ENCODE measurements at regions not wholly inside any gene's neighbourhood (a gene's known extent, or its start where the extent isn't known, plus 50 kb on each side); places are given as distances from the start of the nearest gene placed in this dataset.

- no peak for DNase-seq
These were observed 79.5 kb downstream of the FOXA2 start for GRCh38 chr20:22504829-22505377.

- DNase-seq: no peak
These were observed 80.8 kb downstream of the FOXA2 start for GRCh38 chr20:22503577-22503976.

DNA sequence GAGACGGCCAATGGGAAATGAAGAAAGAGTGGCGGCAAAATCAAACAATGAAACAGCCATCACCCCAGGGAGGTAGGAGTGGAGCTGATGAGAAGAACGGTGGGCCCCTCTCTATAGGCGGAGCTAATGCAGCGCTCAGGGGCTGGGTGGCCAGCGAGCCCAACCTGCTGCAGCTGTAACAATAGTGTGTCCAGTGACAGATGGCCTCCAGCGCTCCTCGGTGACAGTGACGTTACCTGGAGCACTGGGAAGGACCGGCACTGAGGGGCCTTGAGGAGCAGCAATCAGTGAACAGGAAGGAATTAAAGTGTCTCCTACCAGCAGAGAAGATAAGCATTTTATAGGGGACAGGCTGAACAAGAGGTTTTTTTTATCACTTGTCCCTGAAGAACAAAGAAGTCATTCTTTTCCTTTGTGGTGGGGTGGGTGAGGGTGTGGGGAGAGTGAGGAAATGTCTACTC, 81.6 kb downstream of the FOXA2 start:
- DNase-seq: no peak

DNA sequence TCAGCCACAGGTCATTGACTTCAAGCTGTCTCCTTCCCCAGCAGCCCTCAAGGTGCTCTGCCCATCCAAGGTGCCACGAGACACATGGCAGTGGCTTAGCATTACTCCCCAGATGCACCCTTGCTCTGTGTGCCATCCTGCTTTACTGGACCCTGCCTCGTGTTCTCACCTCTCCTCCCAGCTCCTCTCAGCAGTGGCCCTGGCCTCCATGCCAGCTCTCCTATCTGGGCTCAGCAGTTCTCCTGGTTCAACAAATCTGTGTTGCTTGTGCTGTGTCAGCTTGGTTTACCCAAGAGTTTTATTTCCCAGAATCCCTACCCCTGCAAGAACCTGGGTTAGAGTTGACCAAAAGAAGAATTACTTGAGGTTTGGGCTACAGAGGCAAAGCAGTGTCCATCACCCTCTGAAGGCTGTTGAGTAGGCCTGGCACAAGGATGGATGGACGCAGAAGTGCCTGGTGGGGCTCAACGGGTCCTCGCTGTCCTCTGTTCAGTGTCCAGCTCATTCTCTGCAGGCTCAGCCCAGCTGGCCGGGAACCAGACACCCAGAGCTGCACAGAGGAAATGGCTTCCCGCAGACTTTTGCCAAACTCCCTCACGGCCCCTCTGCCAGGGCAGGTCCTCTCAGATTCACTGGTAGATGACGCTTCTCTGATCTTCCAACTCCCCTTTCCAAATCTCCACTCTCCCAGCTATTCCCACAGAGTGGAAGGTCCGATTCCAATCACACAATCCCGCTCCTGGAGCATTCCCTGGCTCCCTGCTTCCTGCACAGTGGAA, 82.6 kb downstream of the FOXA2 start:
- no peak for DNase-seq

GRCh38 chr20:22501034-22501433, 83.3 kb downstream of the FOXA2 start:
- no peak for DNase-seq

GRCh38 chr20:22499515-22500166, 84.7 kb downstream of the FOXA2 start:
- DNase-seq: no peak

DNA sequence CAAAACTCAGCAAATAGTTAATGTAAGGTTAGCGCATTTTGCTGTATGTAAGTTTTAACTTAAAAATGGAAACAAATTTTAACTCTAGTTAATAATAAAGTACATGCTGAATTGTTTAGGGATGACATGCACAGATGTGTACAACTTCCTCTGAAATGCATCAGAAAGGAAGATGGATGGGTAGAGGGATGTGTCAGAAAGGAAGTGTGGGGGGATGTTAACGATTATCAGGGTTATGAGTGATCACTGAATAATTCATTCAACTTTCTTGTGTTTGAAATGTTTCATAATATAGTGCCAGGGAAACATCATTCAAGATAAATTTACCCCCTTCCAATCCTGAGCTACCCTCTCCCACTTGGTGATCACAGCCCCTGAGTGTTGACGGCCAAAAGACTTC, 87.6 kb downstream of the FOXA2 start:
- no peak for DNase-seq

- no peak for DNase-seq
These were observed 88.6 kb downstream of the FOXA2 start for GRCh38 chr20:22495789-22496188.

GRCh38 chr20:22495172-22495571, 89.2 kb downstream of the FOXA2 start:
- DNase-seq: no peak

DNA sequence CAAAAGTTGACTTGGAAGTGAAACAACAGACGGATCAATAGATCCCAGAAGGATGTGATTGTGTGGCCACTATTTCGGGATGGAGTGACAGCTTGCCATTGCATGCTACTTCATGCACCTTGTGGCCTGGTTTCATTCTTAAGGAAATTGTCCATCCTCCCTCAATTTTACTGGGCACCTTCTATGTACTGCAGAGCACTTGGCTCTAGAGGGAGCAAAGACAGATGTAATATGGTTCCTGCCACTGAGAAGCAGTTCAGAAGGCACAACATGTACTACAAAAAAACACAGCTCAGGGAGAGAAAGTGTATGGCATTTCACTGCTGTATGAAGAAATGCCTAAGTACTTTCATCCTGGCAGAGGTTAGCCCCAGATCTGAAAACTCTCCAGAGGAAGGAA, 91.9 kb downstream of the FOXA2 start:
- no peak for DNase-seq

DNA sequence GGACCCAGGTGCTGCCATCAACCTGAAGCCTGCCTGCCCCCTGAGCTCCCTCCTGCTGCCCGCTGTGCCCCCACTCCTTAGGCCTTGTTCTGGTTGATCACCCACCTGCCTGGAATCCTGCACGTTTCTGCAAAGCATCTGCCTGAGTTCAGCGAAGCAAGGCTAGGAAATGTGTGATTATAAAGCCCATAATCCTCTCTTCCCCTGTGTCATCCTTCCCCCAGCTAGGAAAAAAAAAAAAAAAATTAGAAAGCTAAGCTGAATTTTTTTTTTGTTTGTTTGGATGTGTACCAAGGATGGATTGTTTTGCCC, 93.2 kb downstream of the FOXA2 start:
- DNase-seq: no peak

- DNase-seq: no peak
These were observed 93.8 kb downstream of the FOXA2 start for GRCh38 chr20:22490287-22491193.

GRCh38 chr20:22489626-22490286, 94.6 kb downstream of the FOXA2 start:
- no peak for DNase-seq

GRCh38 chr20:22480336-22480735, 104.0 kb downstream of the FOXA2 start:
- DNase-seq: no peak

- DNase-seq: no peak
These were observed 108.7 kb downstream of the FOXA2 start for GRCh38 chr20:22475662-22476061.

- DNase-seq: no peak
These were observed 110.1 kb downstream of the FOXA2 start for GRCh38 chr20:22474224-22474623.

DNA sequence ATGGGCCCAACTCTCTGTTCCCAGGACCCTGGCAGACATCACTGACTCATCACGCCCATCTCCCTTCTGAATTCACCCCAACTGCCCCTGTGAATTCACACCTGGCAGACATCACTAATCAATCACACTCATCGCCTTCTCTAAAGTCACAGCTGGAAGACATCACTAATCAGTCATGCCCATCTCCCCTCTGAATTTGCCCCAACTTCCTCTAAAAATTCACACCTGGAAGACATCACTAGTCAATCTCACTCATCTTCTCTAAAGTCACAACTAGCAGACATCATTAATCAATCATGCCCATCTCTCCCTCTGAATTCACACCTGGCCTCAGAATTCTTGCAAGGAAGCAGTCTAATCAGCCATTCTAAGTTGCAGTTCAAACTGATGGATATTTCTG, 111.1 kb downstream of the FOXA2 start:
- DNase-seq: no peak

- no peak for DNase-seq
These were observed 111.8 kb downstream of the FOXA2 start for GRCh38 chr20:22472447-22473100.

GRCh38 chr20:22471156-22471836, 113.1 kb downstream of the FOXA2 start:
- no peak for DNase-seq

DNA sequence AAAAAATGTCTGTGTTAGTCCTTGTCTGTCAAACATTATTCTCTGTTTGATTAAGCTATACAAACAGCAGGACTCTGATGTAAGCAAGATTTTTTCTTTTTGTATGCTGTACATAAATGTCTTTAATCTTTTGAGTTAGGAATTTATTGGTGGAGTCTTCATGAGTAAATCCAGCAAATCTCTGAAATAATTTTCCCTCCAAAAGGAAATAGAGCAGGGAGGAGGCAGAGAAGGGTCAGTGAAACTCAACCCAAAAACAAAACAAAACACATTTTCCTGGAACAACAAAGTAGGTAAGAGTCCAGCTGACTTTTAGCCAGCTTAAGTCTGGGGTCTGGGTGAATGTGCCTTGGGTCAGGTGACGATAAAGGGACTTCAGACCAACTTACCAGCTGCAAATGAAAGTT, 113.7 kb downstream of the FOXA2 start:
- no peak for DNase-seq

DNA sequence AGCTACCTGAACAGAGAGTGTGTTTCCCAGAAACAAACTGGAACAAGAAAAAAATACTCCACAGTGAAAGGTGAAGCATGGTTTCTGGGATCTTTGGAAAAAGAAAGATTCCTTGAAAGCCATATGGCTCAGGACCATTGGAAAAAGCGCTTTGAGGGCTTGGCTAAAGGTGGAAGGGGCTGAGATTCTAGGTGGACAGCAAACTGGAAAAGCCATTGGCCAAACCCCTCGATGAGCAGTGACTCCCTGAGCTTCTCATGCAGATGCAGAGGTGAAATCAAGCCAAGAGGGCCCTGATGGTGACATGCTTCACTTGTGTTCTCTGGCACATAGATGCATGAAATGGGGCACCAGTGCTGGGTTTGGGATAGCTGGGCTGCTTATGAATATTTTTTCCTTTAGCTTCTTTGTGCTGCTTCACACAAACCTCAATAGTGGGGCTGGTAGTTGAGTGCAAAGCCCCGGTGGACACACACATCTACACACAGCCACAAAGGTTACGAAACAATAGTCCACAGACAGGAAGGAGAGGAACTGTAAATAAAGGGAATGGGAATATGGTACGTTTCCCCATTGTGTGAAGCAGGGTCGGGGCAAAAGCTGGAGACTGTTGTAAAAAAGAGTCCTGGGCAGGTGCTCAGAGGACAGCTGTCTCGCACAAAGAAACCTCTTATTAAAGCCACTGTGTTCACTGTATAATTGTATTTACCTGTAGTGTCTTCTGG, 117.8 kb downstream of the FOXA2 start:
- DNase-seq: no peak

All from activated gamma-delta T cell treated with Interleukin-2 at 50 U/mL for 16 hours (primary cell).